GM10248 (cell line): ENCODE measurements at regions not wholly inside any gene's neighbourhood (a gene's known extent, or its start where the extent isn't known, plus 50 kb on each side); places are given as distances from the start of the nearest gene placed in this dataset.

Experiments
- CTCF ChIA-PET: fragments of 300-600 bp; sonication (Branson Sonifier 250); formaldehyde crosslinking; extraction: SDS; loops from one replicate; lab custom pipeline; 2021; ENCODE audit warnings: antibody characterized with exemption; lab: Yijun Ruan, JAX
- POLR2A ChIA-PET: fragments of 350-650 bp; sonication (Branson Sonifier 250); formaldehyde crosslinking; extraction: SDS; loops from one replicate; lab custom pipeline; 2020; ENCODE audit warnings: antibody characterized with exemption; lab: Yijun Ruan, JAX
- DNase-seq: peaks from one replicate; pipeline ENCODE4 v3.0.0; 2012; ENCODE audit errors: extremely low spot score
- CTCF ChIP-seq: IDR thresholded peaks from 2 replicates; pipeline ENCODE4 v1.5.1; 2012; ENCODE audit warnings: mild to moderate bottlenecking, low read depth; ENCODE audit errors: extremely low read depth, missing control alignments, control extremely low read depth

GRCh38 chr10:60443346-60443745 lies 53.7 kb upstream of the ANK3 start:
- POLR2A ChIA-PET: no interaction called here
- no peak for TF ChIP-seq CTCF
- CTCF ChIA-PET: interaction anchor here (1.0 to 3.3 kb wide), 4 partner anchors 9 to 328 kb away, joined by 3 to 13 read pairs (median 4); no protein-coding TSS in a partner anchor
- DNase-seq: no peak

- DNase-seq: no peak
- ChIA-PET CTCF (interaction anchor here (1.1 to 1.3 kb wide), 2 partner anchors 207 to 234 kb away, joined by 3 read pairs; no protein-coding TSS in a partner anchor), POLR2A (no interaction called here)
- TF ChIP-seq CTCF: no peak
Observed at GRCh38 chr10:60441515-60441914, 51.8 kb upstream of the ANK3 start.

GRCh38 chr10:60439641-60440040 lies 50.0 kb upstream of the ANK3 start:
- no peak for DNase-seq
- ChIA-PET CTCF (interaction anchor here (1.1 to 1.8 kb wide), 3 partner anchors 14 to 237 kb away, joined by 4 read pairs; no protein-coding TSS in a partner anchor), POLR2A (no interaction called here)
- no peak for TF ChIP-seq CTCF
